Right lobe of liver (tissue), 4 donors: ENCODE measurements at regions not wholly inside any gene's neighbourhood (a gene's known extent, or its start where the extent isn't known, plus 50 kb on each side); places are given as distances from the start of the nearest gene placed in this dataset.

Experiments
- POLR2A ChIP-seq: fragments of 450-650 bp; IDR thresholded peaks from one replicate; pipeline ENCODE4 v1.6.1; 2017; ENCODE audit warnings: antibody characterized with exemption, mild to moderate bottlenecking
- TF ChIP-seq, protein P1 (sequence below), 4 donors: fragments of 200-600 bp in 3 of 4; fragments of 450-650 bp in 1 of 4; IDR thresholded peaks; one replicate each; pipeline versions ENCODE4 v1.5.1 to v1.8.0; 2016 to 2022; ENCODE audit warnings: antibody characterized with exemption in 4 of 4, mild to moderate bottlenecking in 2 of 4
- donor health status: DM: no; HTN: no; CAD: no.
- donor health status: DM: no; HTN: no; CAD: no.
- donor health status: DM: no; HTN: yes; CAD: no.

DNA sequence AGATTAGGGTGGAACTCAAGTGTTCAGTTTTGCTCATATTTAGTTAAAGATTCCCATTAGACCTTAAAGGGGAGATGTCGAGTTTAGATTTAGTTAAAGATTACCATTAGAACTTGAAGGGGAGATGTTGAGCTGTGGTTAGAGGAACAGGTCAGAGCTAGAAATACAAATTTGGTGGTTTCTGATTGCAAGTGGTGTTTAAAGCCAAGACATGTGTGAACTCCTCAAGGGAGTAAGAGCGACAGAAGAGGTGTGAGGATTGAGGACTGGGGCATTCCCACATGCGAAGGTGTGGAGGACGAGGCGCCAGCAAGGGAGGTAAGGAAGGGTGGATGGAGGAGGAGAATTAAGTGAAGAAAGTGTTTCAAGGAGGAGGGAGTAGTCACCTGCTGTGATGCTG, 168.6 kb downstream of the IER5 start:
- TF ChIP-seq, protein P1, sequence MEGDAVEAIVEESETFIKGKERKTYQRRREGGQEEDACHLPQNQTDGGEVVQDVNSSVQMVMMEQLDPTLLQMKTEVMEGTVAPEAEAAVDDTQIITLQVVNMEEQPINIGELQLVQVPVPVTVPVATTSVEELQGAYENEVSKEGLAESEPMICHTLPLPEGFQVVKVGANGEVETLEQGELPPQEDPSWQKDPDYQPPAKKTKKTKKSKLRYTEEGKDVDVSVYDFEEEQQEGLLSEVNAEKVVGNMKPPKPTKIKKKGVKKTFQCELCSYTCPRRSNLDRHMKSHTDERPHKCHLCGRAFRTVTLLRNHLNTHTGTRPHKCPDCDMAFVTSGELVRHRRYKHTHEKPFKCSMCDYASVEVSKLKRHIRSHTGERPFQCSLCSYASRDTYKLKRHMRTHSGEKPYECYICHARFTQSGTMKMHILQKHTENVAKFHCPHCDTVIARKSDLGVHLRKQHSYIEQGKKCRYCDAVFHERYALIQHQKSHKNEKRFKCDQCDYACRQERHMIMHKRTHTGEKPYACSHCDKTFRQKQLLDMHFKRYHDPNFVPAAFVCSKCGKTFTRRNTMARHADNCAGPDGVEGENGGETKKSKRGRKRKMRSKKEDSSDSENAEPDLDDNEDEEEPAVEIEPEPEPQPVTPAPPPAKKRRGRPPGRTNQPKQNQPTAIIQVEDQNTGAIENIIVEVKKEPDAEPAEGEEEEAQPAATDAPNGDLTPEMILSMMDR (IDR thresholded peaks at IDR 0.05) = no peak
- TF ChIP-seq POLR2A = no peak
